HEK293T (cell line): ENCODE measurements at regions not wholly inside any gene's neighbourhood (a gene's known extent, or its start where the extent isn't known, plus 50 kb on each side); places are given as distances from the start of the nearest gene placed in this dataset.

Source experiments
- CTCF ChIA-PET: fragments of 350-600 bp; formaldehyde crosslinking; extraction: SDS; loops from one replicate; lab custom pipeline; 2021; ENCODE audit warnings: antibody characterized with exemption, inconsistent platforms; lab: Yijun Ruan, JAX
- POLR2A ChIA-PET: fragments of 350-600 bp; formaldehyde crosslinking; extraction: SDS; loops from one replicate; lab custom pipeline; 2020; ENCODE audit warnings: antibody characterized with exemption, inconsistent platforms; lab: Yijun Ruan, JAX
- DNase-seq: peaks from one replicate; pipeline ENCODE4 v3.0.0; 2012; ENCODE audit warnings: mixed read lengths; ENCODE audit errors: extremely low spot score
- ARNT ChIP-seq: fragments of 450-650 bp; IDR thresholded peaks from 2 replicates; pipeline ENCODE4 v1.6.1; 2017; ENCODE audit warnings: mild to moderate bottlenecking
- BHLHE40 ChIP-seq: fragments of 450-650 bp; IDR thresholded peaks from 2 replicates; pipeline ENCODE4 v1.6.1; 2016; ENCODE audit warnings: mild to moderate bottlenecking, moderate library complexity, borderline replicate concordance
- CTBP1 ChIP-seq: fragments of 450-650 bp; IDR thresholded peaks from 2 replicates; pipeline ENCODE4 v1.6.1; 2016; ENCODE audit warnings: borderline replicate concordance
- ELF4 ChIP-seq: fragments of 450-650 bp; IDR thresholded peaks from 2 replicates; pipeline ENCODE4 v1.6.1; 2017; ENCODE audit warnings: antibody characterized with exemption
- FOXA1 ChIP-seq: fragments of 450-650 bp; IDR thresholded peaks from 2 replicates; pipeline ENCODE4 v1.6.1; 2016; ENCODE audit warnings: mild to moderate bottlenecking
- FOXK2 ChIP-seq: fragments of 450-650 bp; IDR thresholded peaks from 2 replicates; pipeline ENCODE4 v1.6.1; 2016; ENCODE audit warnings: mild to moderate bottlenecking
- FOXM1 ChIP-seq: fragments of 450-650 bp; IDR thresholded peaks from 2 replicates; pipeline ENCODE4 v1.6.1; 2017; ENCODE audit warnings: mild to moderate bottlenecking, borderline replicate concordance
- HDGF ChIP-seq: fragments of 450-650 bp; IDR thresholded peaks from 2 replicates; pipeline ENCODE4 v1.6.1; 2017; ENCODE audit warnings: antibody characterized with exemption, borderline replicate concordance
- L3MBTL2 ChIP-seq: fragments of 450-650 bp; conservative IDR thresholded peaks from 2 replicates; pipeline ENCODE4 v1.6.1; 2016; ENCODE audit warnings: mild to moderate bottlenecking
- LEF1 ChIP-seq: fragments of 450-650 bp; IDR thresholded peaks from 2 replicates; pipeline ENCODE4 v1.6.1; 2017; ENCODE audit warnings: mild to moderate bottlenecking, borderline replicate concordance
- NFRKB ChIP-seq: fragments of 450-650 bp; IDR thresholded peaks from 2 replicates; pipeline ENCODE4 v1.6.1; 2016; ENCODE audit warnings: mild to moderate bottlenecking, moderate library complexity
- PKNOX1 ChIP-seq: fragments of 450-650 bp; IDR thresholded peaks from 2 replicates; pipeline ENCODE4 v1.6.1; 2016
- SP1 ChIP-seq: fragments of 450-650 bp; IDR thresholded peaks from 2 replicates; pipeline ENCODE4 v1.6.1; 2017
- SUZ12 ChIP-seq: fragments of 450-650 bp; IDR thresholded peaks from 2 replicates; pipeline ENCODE4 v1.6.1; 2016; ENCODE audit warnings: mild to moderate bottlenecking
- TARDBP ChIP-seq: fragments of 450-650 bp; IDR thresholded peaks from 2 replicates; pipeline ENCODE4 v1.6.1; 2016
- ZNF384 ChIP-seq: fragments of 450-650 bp; IDR thresholded peaks from 2 replicates; pipeline ENCODE4 v1.6.1; 2016

- ChIA-PET POLR2A (no interaction called here), CTCF (no interaction called here)
- no peak for DNase-seq
- TF ChIP-seq BHLHE40 (no peak), SUZ12 (no peak), NFRKB (no peak), ARNT (no peak), TARDBP (no peak), ZNF384 (no peak), L3MBTL2 (no peak), FOXA1 (no peak), LEF1 (no peak), PKNOX1 (no peak), CTBP1 (no peak), ELF4 (no peak), HDGF (no peak), FOXM1 (no peak), FOXK2 (no peak)
Measured at GRCh38 chr2:128973566-128973965, 654.9 kb upstream of the HS6ST1 start.

- TF ChIP-seq FOXM1 (no peak), TARDBP (no peak), PKNOX1 (no peak), ELF4 (no peak), SUZ12 (no peak)
- no peak for DNase-seq
- POLR2A ChIA-PET, result no interaction called here
- CTCF ChIA-PET, result no interaction called here
Measured at GRCh38 chr2:128978212-128978611, 659.5 kb upstream of the HS6ST1 start.

GRCh38 chr2:128979182-128979581, 660.5 kb upstream of the HS6ST1 start:
- DNase-seq, result no peak
- TF ChIP-seq FOXM1 (no peak), CTBP1 (no peak), ZNF384 (no peak), TARDBP (no peak), BHLHE40 (no peak), LEF1 (no peak), HDGF (no peak), FOXA1 (no peak), NFRKB (no peak), PKNOX1 (no peak), SUZ12 (no peak)
- CTCF ChIA-PET, result no interaction called here
- POLR2A ChIA-PET, result no interaction called here

GRCh38 chr2:128980475-128980874, 661.8 kb upstream of the HS6ST1 start:
- no peak for TF ChIP-seq L3MBTL2
- no peak for TF ChIP-seq BHLHE40
- no peak for TF ChIP-seq FOXA1
- no peak for TF ChIP-seq PKNOX1
- CTCF ChIA-PET, result no interaction called here

GRCh38 chr2:128981353-128981752, 662.7 kb upstream of the HS6ST1 start:
- DNase-seq, result no peak
- ChIA-PET CTCF (no interaction called here), POLR2A (no interaction called here)
- TF ChIP-seq ZNF384 (no peak), ELF4 (no peak), FOXM1 (no peak), FOXK2 (no peak), SUZ12 (no peak), ARNT (no peak), NFRKB (no peak), BHLHE40 (no peak), TARDBP (no peak), CTBP1 (no peak), SP1 (no peak), HDGF (no peak), FOXA1 (no peak), PKNOX1 (no peak), LEF1 (no peak), L3MBTL2 (no peak)

More at GRCh38 chr2:128980475-128980874, 661.8 kb upstream of the HS6ST1 start:
- DNase-seq, result no peak
- POLR2A ChIA-PET, result no interaction called here

GRCh38 chr2:128982001-128982400, 663.3 kb upstream of the HS6ST1 start:
- no peak for DNase-seq
- ChIA-PET CTCF (no interaction called here), POLR2A (no interaction called here)
- TF ChIP-seq BHLHE40 (no peak), FOXA1 (no peak), ELF4 (no peak), HDGF (no peak), ZNF384 (no peak), CTBP1 (no peak), FOXK2 (no peak), NFRKB (no peak), L3MBTL2 (no peak), ARNT (no peak), SUZ12 (no peak), SP1 (no peak), TARDBP (no peak), PKNOX1 (no peak), FOXM1 (no peak), LEF1 (no peak)
